ENCODE measurements at regions not wholly inside any gene's neighbourhood (a gene's known extent, or its start where the extent isn't known, plus 50 kb on each side); places are given as distances from the start of the nearest gene placed in this dataset.

DNA sequence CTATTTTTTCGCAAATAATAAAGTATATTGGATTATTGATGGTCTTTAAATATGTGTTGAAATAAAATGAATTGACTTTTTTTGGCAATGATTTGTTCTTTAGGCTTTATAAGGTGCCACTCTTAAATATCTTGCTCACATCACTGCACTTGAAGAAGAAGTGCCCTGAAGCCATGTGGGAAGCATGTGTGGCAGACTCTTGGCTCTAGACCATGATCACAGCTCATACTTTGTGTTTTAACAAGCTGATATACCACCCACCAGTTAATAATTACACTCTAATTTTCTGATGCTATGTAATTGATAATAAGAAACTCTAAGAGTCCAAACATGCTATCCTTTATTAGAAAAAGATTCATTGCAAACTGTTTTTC is 52.1 kb upstream of the TGFBR2 start:
- DNase-seq (no peak), ATAC-seq (no peak)

DNA sequence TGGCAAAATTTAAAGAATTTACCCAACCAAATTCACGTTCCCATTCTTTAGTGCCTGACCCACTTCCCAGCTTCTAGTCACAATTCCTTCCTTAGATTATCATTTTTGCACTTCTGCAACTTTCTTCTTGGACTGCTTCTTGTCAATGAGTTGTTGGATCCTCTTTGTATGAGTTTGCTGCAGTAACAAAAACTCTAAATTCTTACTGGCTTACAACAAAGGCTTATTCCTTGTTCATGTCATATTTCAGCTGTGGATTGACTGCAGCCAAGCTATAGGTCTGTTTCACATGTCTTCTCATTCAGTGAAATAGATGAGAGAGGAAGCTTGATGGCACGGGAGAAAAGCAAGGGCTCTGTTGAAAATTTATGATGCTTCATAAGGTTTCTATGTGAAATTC is 50.4 kb upstream of the TGFBR2 start:
- no peak for DNase-seq
- ATAC-seq, result no peak
